ENCODE measurements at regions not wholly inside any gene's neighbourhood (a gene's known extent, or its start where the extent isn't known, plus 50 kb on each side); places are given as distances from the start of the nearest gene placed in this dataset.
"Not testable (repeated sequence)": the region's sequence is repeated elsewhere in the genome, so short reads cannot be mapped to it uniquely, and the experiment has no call there.

DNA sequence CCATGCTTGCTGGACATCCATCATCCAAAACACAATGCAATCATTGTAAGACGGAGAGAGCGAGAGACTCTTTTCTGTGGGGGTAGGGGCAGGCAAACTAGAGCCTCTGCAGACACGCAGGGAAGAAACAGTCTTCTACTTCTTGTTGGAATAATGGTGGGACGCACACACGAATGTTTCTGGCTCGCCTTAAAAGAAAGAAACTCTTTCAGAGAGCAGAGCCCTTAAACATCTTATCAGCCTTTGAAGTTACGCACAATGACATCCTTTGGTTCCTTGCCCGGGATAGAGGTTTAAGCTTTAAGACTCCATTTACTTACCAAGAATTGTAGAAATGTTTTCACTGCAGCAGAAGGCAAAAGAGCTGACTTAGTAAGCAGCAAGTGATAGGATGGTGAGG lies 133.8 kb upstream of the FOXN3 start:
- Histone ChIP-seq H3K4me1 (ENCODE audit: control insufficient read depth in 1 of 2, insufficient read depth in 2 of 2, low read length in 2 of 2) (peaks cover 0 to 2% of the 10 kb centered on the region in 2 donors), H3K27ac (ENCODE audit: low read depth in 1 of 2, low read length in 2 of 2) (no peak overlapping the region), H3K9me3 (ENCODE audit: control insufficient read depth, low read length) (no peaks in the 10 kb centered on the region), H3K27me3 (ENCODE audit: control insufficient read depth in 1 of 2, insufficient read depth in 2 of 2, low read length in 1 of 2) (no peaks in the 10 kb centered on the region), H3K36me3 (ENCODE audit: control insufficient read depth in 1 of 2, insufficient read depth in 2 of 2, low read length in 1 of 2) (peaks cover 0 to under 1% of the 10 kb centered on the region in 2 donors), H3K4me3 (ENCODE audit: low read length in 2 of 2) (no peak overlapping the region)
- no peak for ATAC-seq (ENCODE audit: low FRiP score)
- no peak for DNase-seq
- 81 to 90% methylated on average over 8 of the region's 8 CpGs for WGBS, 2 donors
- intact Hi-C loops (cut with DNase I) = no loop called here

DNA sequence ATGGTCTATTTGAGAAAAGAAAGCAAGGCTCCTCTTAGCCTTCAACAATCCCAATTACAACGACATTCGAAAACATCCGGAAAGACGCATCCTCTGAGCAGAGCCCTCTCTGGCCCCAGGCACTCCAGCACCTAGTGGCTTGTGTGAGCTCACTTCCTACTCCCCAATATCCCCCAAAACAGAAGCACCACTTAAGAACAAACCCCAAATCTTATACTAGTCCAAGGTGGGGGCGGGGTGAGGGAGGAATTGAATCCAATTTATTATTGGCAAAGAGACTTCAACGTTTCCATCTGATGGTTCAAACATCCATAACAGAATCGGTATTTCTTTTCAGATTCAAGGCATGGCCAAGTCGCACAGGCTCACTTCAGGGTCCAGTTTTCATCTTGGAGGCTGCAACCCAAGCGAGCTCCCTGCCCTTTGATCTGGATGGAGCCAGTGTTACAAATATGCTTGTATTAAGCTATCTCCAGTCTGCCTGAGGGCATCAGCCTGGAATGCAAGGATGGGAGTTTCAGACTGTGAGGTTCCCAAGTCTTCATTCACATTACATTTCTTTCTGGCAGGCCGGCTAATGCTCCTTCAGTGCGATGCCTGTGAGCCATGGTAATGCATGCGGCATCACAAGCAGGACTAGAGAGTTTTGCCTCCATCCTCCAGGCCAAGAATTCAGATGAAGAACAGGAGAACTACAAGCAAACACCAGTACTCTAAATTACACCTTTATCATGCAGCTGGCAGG lies 132.5 kb upstream of the FOXN3 start:
- 91% methylated on average over 12 of the region's 12 CpGs for WGBS, 2 donors
- intact Hi-C loops (cut with DNase I) = no loop called here
- H3K4me3 ChIP-seq (ENCODE audit: low read length in 2 of 2) = no peak overlapping the region

DNA sequence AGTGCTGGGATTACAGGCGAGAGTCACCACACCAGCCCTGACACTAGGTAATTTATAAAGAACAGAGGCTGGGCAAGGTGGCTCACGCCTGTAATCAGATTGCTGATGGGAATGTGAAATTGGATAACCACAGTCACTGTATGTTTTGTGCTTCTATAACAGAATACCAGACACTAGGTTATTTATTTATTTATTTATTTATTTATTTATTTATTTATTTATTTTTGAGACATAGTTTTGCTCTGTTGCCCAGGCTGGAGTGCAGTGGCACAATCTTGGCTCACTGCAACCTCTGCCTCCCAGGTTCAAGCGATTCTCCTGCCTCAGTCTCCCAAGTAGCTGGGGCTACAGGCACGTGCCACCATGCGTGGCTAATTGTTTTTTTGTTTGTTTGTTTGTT lies 130.0 kb upstream of the FOXN3 start:
- H3K4me1 ChIP-seq (ENCODE audit: control insufficient read depth in 1 of 2, insufficient read depth in 2 of 2, low read length in 2 of 2); DNase-seq; H3K36me3 ChIP-seq (ENCODE audit: control insufficient read depth in 1 of 2, insufficient read depth in 2 of 2, low read length in 1 of 2); ATAC-seq (ENCODE audit: low FRiP score); H3K4me3 ChIP-seq (ENCODE audit: low read length in 2 of 2); H3K27ac ChIP-seq (ENCODE audit: low read depth in 1 of 2, low read length in 2 of 2); H3K9me3 ChIP-seq (ENCODE audit: control insufficient read depth, low read length); H3K27me3 ChIP-seq (ENCODE audit: control insufficient read depth in 1 of 2, insufficient read depth in 2 of 2, low read length in 1 of 2); intact Hi-C loops (cut with DNase I): not testable (repeated sequence)
- 79 to 98% methylated on average over 5 of the region's 5 CpGs for WGBS, 2 donors

More for the DNA sequence above, 132.5 kb upstream of the FOXN3 start:
- peaks cover 0 to 3% of the 10 kb centered on the region in 2 donors for H3K36me3 ChIP-seq (ENCODE audit: control insufficient read depth in 1 of 2, insufficient read depth in 2 of 2, low read length in 1 of 2)
- no peaks in the 10 kb centered on the region for H3K9me3 ChIP-seq (ENCODE audit: control insufficient read depth, low read length)
- ATAC-seq (ENCODE audit: low FRiP score) = no peak
- H3K27ac ChIP-seq (ENCODE audit: low read depth in 1 of 2, low read length in 2 of 2) = no peak overlapping the region
- peaks cover 0 to 2% of the 10 kb centered on the region in 2 donors for H3K4me1 ChIP-seq (ENCODE audit: control insufficient read depth in 1 of 2, insufficient read depth in 2 of 2, low read length in 2 of 2)
- no peaks in the 10 kb centered on the region for H3K27me3 ChIP-seq (ENCODE audit: control insufficient read depth in 1 of 2, insufficient read depth in 2 of 2, low read length in 1 of 2)
- DNase-seq = no peak

GRCh38 chr14:89544636-89545301 lies 127.7 kb upstream of the FOXN3 start:
- ATAC-seq (ENCODE audit: low FRiP score) (no peak), DNase-seq (no peak)
- 96% methylated on average over 6 of the region's 6 CpGs for WGBS, 2 donors
- intact Hi-C loops (cut with DNase I) = no loop called here
- no peaks in the 10 kb centered on the region for H3K27me3 ChIP-seq (ENCODE audit: control insufficient read depth in 1 of 2, insufficient read depth in 2 of 2, low read length in 1 of 2)
- H3K9me3 ChIP-seq (ENCODE audit: control insufficient read depth, low read length) = no peaks in the 10 kb centered on the region
- H3K4me1 ChIP-seq (ENCODE audit: control insufficient read depth in 1 of 2, insufficient read depth in 2 of 2, low read length in 2 of 2) = peaks cover 0 to 2% of the 10 kb centered on the region in 2 donors
- no peak overlapping the region for H3K27ac ChIP-seq (ENCODE audit: low read depth in 1 of 2, low read length in 2 of 2)
- no peak overlapping the region for H3K4me3 ChIP-seq (ENCODE audit: low read length in 2 of 2)
- H3K36me3 ChIP-seq (ENCODE audit: control insufficient read depth in 1 of 2, insufficient read depth in 2 of 2, low read length in 1 of 2) = peaks cover 0 to 3% of the 10 kb centered on the region in 2 donors

GRCh38 chr14:89543425-89543790 lies 126.4 kb upstream of the FOXN3 start:
- WGBS, 2 donors = 6 to 10% methylated on average over 7 of the region's 7 CpGs
- DNase-seq = peak in 1 of 2 donors; percentile 53
- peaks cover 0 to 2% of the 10 kb centered on the region in 2 donors for H3K4me1 ChIP-seq (ENCODE audit: control insufficient read depth in 1 of 2, insufficient read depth in 2 of 2, low read length in 2 of 2)
- H3K27me3 ChIP-seq (ENCODE audit: control insufficient read depth in 1 of 2, insufficient read depth in 2 of 2, low read length in 1 of 2) = no peaks in the 10 kb centered on the region
- H3K36me3 ChIP-seq (ENCODE audit: control insufficient read depth in 1 of 2, insufficient read depth in 2 of 2, low read length in 1 of 2) = peaks cover 0 to 3% of the 10 kb centered on the region in 2 donors
- no peak overlapping the region for H3K27ac ChIP-seq (ENCODE audit: low read depth in 1 of 2, low read length in 2 of 2)
- H3K4me3 ChIP-seq (ENCODE audit: low read length in 2 of 2) = no peak overlapping the region
- no peaks in the 10 kb centered on the region for H3K9me3 ChIP-seq (ENCODE audit: control insufficient read depth, low read length)
- intact Hi-C loops (cut with DNase I) = no loop called here
- no peak for ATAC-seq (ENCODE audit: low FRiP score)

DNA sequence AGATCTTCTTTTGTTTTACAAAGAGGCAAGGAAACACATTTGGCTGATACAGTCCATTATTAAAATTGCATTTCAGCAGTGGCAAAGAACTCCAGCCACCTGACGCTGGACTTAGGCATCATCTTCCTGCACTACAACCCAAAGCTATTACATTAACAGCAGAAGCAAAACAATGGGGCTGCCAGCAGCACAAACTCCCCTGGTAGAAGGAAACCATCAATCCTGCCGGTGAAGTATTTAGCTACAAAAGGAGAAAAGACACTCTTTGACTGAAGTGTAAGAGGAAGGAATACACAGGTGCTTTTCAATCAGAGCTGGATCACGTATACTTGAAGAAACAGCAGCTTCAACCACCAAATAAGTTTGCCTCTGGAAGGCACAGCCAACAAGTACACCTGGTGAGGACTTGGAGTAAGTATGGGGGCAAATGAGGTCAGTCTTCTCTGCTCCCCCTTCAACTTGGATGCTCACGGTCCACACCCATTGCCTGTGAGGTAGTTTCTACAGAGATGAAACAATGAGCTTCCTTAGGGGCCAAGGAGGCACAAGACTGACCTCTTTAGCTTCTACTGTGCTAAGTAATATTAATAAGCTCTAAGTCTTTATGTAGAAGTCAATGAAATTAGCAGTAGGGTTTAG lies 125.9 kb upstream of the FOXN3 start:
- DNase-seq (no peak), ATAC-seq (ENCODE audit: low FRiP score) (no peak)
- WGBS, 2 donors = 43% methylated on average over 4 of the region's 4 CpGs
- Histone ChIP-seq H3K27ac (ENCODE audit: low read depth in 1 of 2, low read length in 2 of 2) (no peak overlapping the region), H3K4me1 (ENCODE audit: control insufficient read depth in 1 of 2, insufficient read depth in 2 of 2, low read length in 2 of 2) (peaks cover 0 to 2% of the 10 kb centered on the region in 2 donors), H3K4me3 (ENCODE audit: low read length in 2 of 2) (no peak overlapping the region), H3K36me3 (ENCODE audit: control insufficient read depth in 1 of 2, insufficient read depth in 2 of 2, low read length in 1 of 2) (peaks cover 0 to 3% of the 10 kb centered on the region in 2 donors), H3K9me3 (ENCODE audit: control insufficient read depth, low read length) (no peaks in the 10 kb centered on the region), H3K27me3 (ENCODE audit: control insufficient read depth in 1 of 2, insufficient read depth in 2 of 2, low read length in 1 of 2) (no peaks in the 10 kb centered on the region)
- intact Hi-C loops (cut with DNase I) = no loop called here

DNA sequence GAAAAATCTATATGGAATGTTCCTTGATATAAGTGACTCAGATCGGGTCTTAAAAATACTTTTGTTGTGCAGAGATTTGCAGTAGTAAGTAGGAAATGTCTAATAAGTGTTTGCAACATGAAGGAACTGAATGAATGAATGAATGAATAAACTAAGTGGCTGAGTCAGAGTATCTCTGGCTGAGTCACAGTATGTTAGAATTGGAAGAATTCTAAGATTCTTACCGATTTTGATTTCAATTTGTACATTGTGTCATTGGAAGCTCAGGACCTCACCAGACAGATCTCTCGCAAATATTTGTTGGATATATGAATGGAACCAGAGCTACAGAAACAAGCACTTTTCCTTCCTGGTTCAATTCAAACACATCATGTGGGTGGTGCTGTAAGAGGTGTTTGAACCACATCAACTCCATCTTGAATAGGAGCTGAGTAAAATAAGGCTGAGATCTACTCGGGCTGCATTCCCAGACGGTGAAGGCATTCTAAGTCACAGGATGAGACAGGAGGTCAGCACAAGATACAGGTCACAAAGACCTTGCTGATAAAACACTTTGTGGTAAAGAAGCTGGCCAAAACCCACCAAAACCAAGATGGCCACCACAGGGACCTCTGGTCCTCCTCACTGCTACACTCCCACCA lies 123.9 kb upstream of the FOXN3 start:
- Histone ChIP-seq H3K27me3 (ENCODE audit: control insufficient read depth in 1 of 2, insufficient read depth in 2 of 2, low read length in 1 of 2) (no peaks in the 10 kb centered on the region), H3K4me3 (ENCODE audit: low read length in 2 of 2) (no peak overlapping the region), H3K27ac (ENCODE audit: low read depth in 1 of 2, low read length in 2 of 2) (no peak overlapping the region), H3K36me3 (ENCODE audit: control insufficient read depth in 1 of 2, insufficient read depth in 2 of 2, low read length in 1 of 2) (peaks cover 0 to 7% of the 10 kb centered on the region in 2 donors), H3K9me3 (ENCODE audit: control insufficient read depth, low read length) (no peaks in the 10 kb centered on the region), H3K4me1 (ENCODE audit: control insufficient read depth in 1 of 2, insufficient read depth in 2 of 2, low read length in 2 of 2) (peaks cover 2% of the 10 kb centered on the region in 2 donors)
- no peak for ATAC-seq (ENCODE audit: low FRiP score)
- intact Hi-C loops (cut with DNase I) = no loop called here
- WGBS, 2 donors = 86 to 88% methylated on average over 5 of the region's 5 CpGs
- no peak for DNase-seq

GRCh38 chr14:89540009-89540829 lies 123.2 kb upstream of the FOXN3 start:
- intact Hi-C loops (cut with DNase I) = no loop called here
- H3K27ac ChIP-seq (ENCODE audit: low read depth in 1 of 2, low read length in 2 of 2) = no peak overlapping the region
- H3K27me3 ChIP-seq (ENCODE audit: control insufficient read depth in 1 of 2, insufficient read depth in 2 of 2, low read length in 1 of 2) = no peaks in the 10 kb centered on the region
- peaks cover 2 to 3% of the 10 kb centered on the region in 2 donors for H3K4me1 ChIP-seq (ENCODE audit: control insufficient read depth in 1 of 2, insufficient read depth in 2 of 2, low read length in 2 of 2)
- H3K36me3 ChIP-seq (ENCODE audit: control insufficient read depth in 1 of 2, insufficient read depth in 2 of 2, low read length in 1 of 2) = peaks cover 0 to 4% of the 10 kb centered on the region in 2 donors
- DNase-seq (no peak), ATAC-seq (ENCODE audit: low FRiP score) (no peak)
- WGBS, 2 donors = 76 to 83% methylated on average over 20 of the region's 20 CpGs
- H3K4me3 ChIP-seq (ENCODE audit: low read length in 2 of 2) = no peak overlapping the region
- no peaks in the 10 kb centered on the region for H3K9me3 ChIP-seq (ENCODE audit: control insufficient read depth, low read length)

Data from aorta (tissue), 5 donors.